Calu3 (cell line): ENCODE measurements at regions not wholly inside any gene's neighbourhood (a gene's known extent, or its start where the extent isn't known, plus 50 kb on each side); places are given as distances from the start of the nearest gene placed in this dataset.

Source experiments
- BruUV-seq: library from RNA; stranded (reverse); fragments of 400-500 nt; replicated peaks from 2 replicates; lab custom pipeline; 2021; lab: Mats Ljungman, UMichigan
- CTCF ChIA-PET: fragments of 300-600 bp; sonication (Branson Sonifier 250); formaldehyde crosslinking; loops from one replicate; lab custom pipeline; 2022; ENCODE audit warnings: antibody characterized with exemption; lab: Charles Lee
- DNase-seq: peaks from one replicate; pipeline ENCODE4 v3.0.0; 2022
- H3K27ac Mint-ChIP-seq: one replicate; pipeline ENCODE4 v1.8.0; 2022; ENCODE audit warnings: mixed read lengths; ENCODE audit not compliant: unreplicated experiment
- H3K27me3 Mint-ChIP-seq: one replicate; pipeline ENCODE4 v1.8.0; 2022; ENCODE audit warnings: mixed read lengths; ENCODE audit not compliant: unreplicated experiment
- H3K36me3 Mint-ChIP-seq: one replicate; pipeline ENCODE4 v1.8.0; 2022; ENCODE audit warnings: mild to moderate bottlenecking, moderate library complexity, mixed read lengths; ENCODE audit not compliant: insufficient read depth, unreplicated experiment
- H3K4me1 Mint-ChIP-seq: one replicate; pipeline ENCODE4 v1.8.0; 2022; ENCODE audit warnings: mild to moderate bottlenecking, low read depth, mixed read lengths; ENCODE audit not compliant: unreplicated experiment
- H3K4me3 Mint-ChIP-seq: one replicate; pipeline ENCODE4 v1.8.0; 2022; ENCODE audit warnings: mild to moderate bottlenecking, low read depth, moderate library complexity, mixed read lengths; ENCODE audit not compliant: unreplicated experiment
- H3K9me3 Mint-ChIP-seq: one replicate; pipeline ENCODE4 v1.8.0; 2022; ENCODE audit warnings: low read depth, mixed read lengths; ENCODE audit not compliant: unreplicated experiment
- CTCF ChIP-seq: fragments of 200-600 bp; IDR thresholded peaks from one replicate; pipeline ENCODE4 v1.8.0; 2022; ENCODE audit warnings: antibody characterized with exemption; ENCODE audit not compliant: unreplicated experiment
- intact Hi-C: fragments of 100-400 bp; cut with micrococcal nuclease; formaldehyde crosslinking; loops from one replicate; pipeline ENCODE4 v1.10.0; 2022; ENCODE audit not compliant: unreplicated experiment

- CTCF ChIA-PET, result no interaction called here
- H3K4me3 Mint-ChIP-seq, result no peak overlapping the region
- no peaks in the 10 kb centered on the region for H3K4me1 Mint-ChIP-seq
- no TSS peak for BruUV-seq
- intact Hi-C loops, result no loop called here
- H3K9me3 Mint-ChIP-seq, result no peaks in the 10 kb centered on the region
- no peak overlapping the region for H3K27ac Mint-ChIP-seq
- TF ChIP-seq CTCF, result no peak
- peaks cover 3% of the 10 kb centered on the region for H3K36me3 Mint-ChIP-seq
- no peaks in the 10 kb centered on the region for H3K27me3 Mint-ChIP-seq
- DNase-seq, result no peak
Observed at GRCh38 chr3:31384117-31384516, 148.6 kb upstream of the STT3B start.

- TF ChIP-seq CTCF, result no peak
- no peaks in the 10 kb centered on the region for H3K27me3 Mint-ChIP-seq
- no peak overlapping the region for H3K27ac Mint-ChIP-seq
- H3K4me1 Mint-ChIP-seq, result no peaks in the 10 kb centered on the region
- no peaks in the 10 kb centered on the region for H3K36me3 Mint-ChIP-seq
- CTCF ChIA-PET, result no interaction called here
- DNase-seq, result no peak
- no peak overlapping the region for H3K4me3 Mint-ChIP-seq
- BruUV-seq, result no TSS peak
- H3K9me3 Mint-ChIP-seq, result peaks cover 3% of the 10 kb centered on the region
- intact Hi-C loops, result no loop called here
Observed at GRCh38 chr3:31389939-31390338, 142.8 kb upstream of the STT3B start.

- CTCF ChIA-PET, result no interaction called here
- H3K4me1 Mint-ChIP-seq, result no peaks in the 10 kb centered on the region
Observed at GRCh38 chr3:31390466-31390865, 142.3 kb upstream of the STT3B start.

GRCh38 chr3:31391150-31391549 is 141.6 kb upstream of the STT3B start:
- no peaks in the 10 kb centered on the region for H3K4me1 Mint-ChIP-seq
- no peak for DNase-seq
- no peak for TF ChIP-seq CTCF
- peaks cover 3% of the 10 kb centered on the region for H3K9me3 Mint-ChIP-seq
- H3K36me3 Mint-ChIP-seq, result no peaks in the 10 kb centered on the region
- H3K27me3 Mint-ChIP-seq, result no peaks in the 10 kb centered on the region
- H3K27ac Mint-ChIP-seq, result no peak overlapping the region
- CTCF ChIA-PET, result no interaction called here
- no peak overlapping the region for H3K4me3 Mint-ChIP-seq
- intact Hi-C loops, result no loop called here
- no TSS peak for BruUV-seq

More at GRCh38 chr3:31390466-31390865, 142.3 kb upstream of the STT3B start:
- no peak overlapping the region for H3K27ac Mint-ChIP-seq
- H3K9me3 Mint-ChIP-seq, result peaks cover 3% of the 10 kb centered on the region
- intact Hi-C loops, result no loop called here
- H3K4me3 Mint-ChIP-seq, result no peak overlapping the region
- no TSS peak for BruUV-seq
- H3K36me3 Mint-ChIP-seq, result no peaks in the 10 kb centered on the region
- H3K27me3 Mint-ChIP-seq, result no peaks in the 10 kb centered on the region
- DNase-seq, result no peak
- TF ChIP-seq CTCF, result no peak
